Subcutaneous abdominal adipose tissue (tissue), 5 donors: ENCODE measurements at regions not wholly inside any gene's neighbourhood (a gene's known extent, or its start where the extent isn't known, plus 50 kb on each side); places are given as distances from the start of the nearest gene placed in this dataset.
"Not testable (repeated sequence)": the region's sequence is repeated elsewhere in the genome, so short reads cannot be mapped to it uniquely, and the experiment has no call there.

ENCODE experiments used
- H3K27ac ChIP-seq: one replicate; pipeline ENCODE4 v1.7.0; 2013; ENCODE audit warnings: low read depth, mild to moderate bottlenecking, inconsistent platforms, low read length, moderate library complexity
- H3K27me3 ChIP-seq, 5 donors: one replicate each; pipeline ENCODE4 v1.7.0; 2013; ENCODE audit warnings: low read length in 5 of 5, inconsistent platforms in 1 of 5; ENCODE audit not compliant: control insufficient read depth in 5 of 5, insufficient read depth in 4 of 5
- H3K36me3 ChIP-seq, 5 donors: one replicate each; pipeline ENCODE4 v1.7.0; 2013; ENCODE audit warnings: low read length in 5 of 5; ENCODE audit not compliant: control insufficient read depth in 5 of 5, insufficient read depth in 5 of 5
- H3K4me1 ChIP-seq, 5 donors: one replicate each; pipeline ENCODE4 v1.7.0; 2013; ENCODE audit warnings: low read length in 5 of 5, mild to moderate bottlenecking in 3 of 5, moderate library complexity in 1 of 5; ENCODE audit not compliant: control insufficient read depth in 5 of 5, insufficient read depth in 5 of 5
- H3K4me3 ChIP-seq, 5 donors: one replicate each; pipeline ENCODE4 v1.7.0; 2013; ENCODE audit warnings: low read length in 5 of 5, low read depth in 1 of 5
- H3K9ac ChIP-seq, 5 donors: one replicate each; pipeline ENCODE4 v1.7.0; 2013; ENCODE audit warnings: low read length in 5 of 5, mild to moderate bottlenecking in 4 of 5, moderate library complexity in 3 of 5
- H3K9me3 ChIP-seq, 5 donors: one replicate each; pipeline ENCODE4 v1.7.0; 2013; ENCODE audit warnings: low read length in 5 of 5; ENCODE audit not compliant: control insufficient read depth in 5 of 5
- donor health status: healthy.
- donor health status: healthy.
- donor health status: healthy.
- donor health status: healthy.
- donor health status: healthy.

GRCh38 chr9:134574686-134575085, 66.9 kb upstream of the COL5A1 start:
- not testable (repeated sequence) for H3K36me3 ChIP-seq, H3K27ac ChIP-seq, H3K9ac ChIP-seq, H3K4me3 ChIP-seq, H3K27me3 ChIP-seq, H3K9me3 ChIP-seq
- H3K4me1 ChIP-seq, result peaks cover 0 to 19% (median 10%) of the 10 kb centered on the region in 5 donors

GRCh38 chr9:134575103-134575900, 66.3 kb upstream of the COL5A1 start:
- H3K4me1 ChIP-seq, result peaks cover 0 to 13% (median 7%) of the 10 kb centered on the region in 5 donors
- no peak overlapping the region for H3K27ac ChIP-seq
- H3K36me3 ChIP-seq, result no peaks in the 10 kb centered on the region
- no peak overlapping the region for H3K4me3 ChIP-seq
- H3K9ac ChIP-seq, result no peak overlapping the region
- H3K9me3 ChIP-seq, result peaks cover 0 to 8% (median 5%) of the 10 kb centered on the region in 5 donors
- peaks cover 0 to 6% (median 0%) of the 10 kb centered on the region in 5 donors for H3K27me3 ChIP-seq

- no peak overlapping the region for H3K27ac ChIP-seq
- H3K4me3 ChIP-seq, result no peak overlapping the region
- H3K9me3 ChIP-seq, result peaks cover 0 to 11% (median 5%) of the 10 kb centered on the region in 5 donors
Measured at GRCh38 chr9:134575901-134576176, 65.8 kb upstream of the COL5A1 start.

GRCh38 chr9:134585021-134585561, 56.5 kb upstream of the COL5A1 start:
- Histone ChIP-seq H3K4me3 (no peak overlapping the region), H3K9me3 (peaks cover 0 to 4% (median 0%) of the 10 kb centered on the region in 5 donors), H3K27me3 (peaks cover 0 to 11% (median 8%) of the 10 kb centered on the region in 5 donors), H3K9ac (no peak overlapping the region), H3K36me3 (no peaks in the 10 kb centered on the region), H3K27ac (no peak overlapping the region), H3K4me1 (peaks cover 0 to under 1% (median under 1%) of the 10 kb centered on the region in 5 donors)

More at GRCh38 chr9:134575901-134576176, 65.8 kb upstream of the COL5A1 start:
- Histone ChIP-seq H3K9ac (no peak overlapping the region), H3K4me1 (peaks cover 0 to 8% (median 3%) of the 10 kb centered on the region in 5 donors), H3K36me3 (no peaks in the 10 kb centered on the region), H3K27me3 (peaks cover 0 to 6% (median 0%) of the 10 kb centered on the region in 5 donors)

GRCh38 chr9:134585746-134586706, 55.6 kb upstream of the COL5A1 start:
- H3K36me3 ChIP-seq, result no peaks in the 10 kb centered on the region
- H3K4me3 ChIP-seq, result no peak overlapping the region
- H3K9ac ChIP-seq, result no peak overlapping the region
- no peaks in the 10 kb centered on the region for H3K9me3 ChIP-seq
- H3K27ac ChIP-seq, result no peak overlapping the region
- peaks cover 0 to 10% (median 9%) of the 10 kb centered on the region in 5 donors for H3K4me1 ChIP-seq
- peaks cover 0 to 11% (median 8%) of the 10 kb centered on the region in 5 donors for H3K27me3 ChIP-seq

GRCh38 chr9:134589748-134590147, 51.9 kb upstream of the COL5A1 start:
- Histone ChIP-seq H3K4me3 (no peak overlapping the region), H3K27me3 (peaks cover 0 to 15% (median 10%) of the 10 kb centered on the region in 5 donors), H3K9ac (no peak overlapping the region), H3K4me1 (peaks cover 0 to 29% (median 26%) of the 10 kb centered on the region in 5 donors), H3K9me3 (no peaks in the 10 kb centered on the region), H3K36me3 (no peaks in the 10 kb centered on the region), H3K27ac (no peak overlapping the region)

- Histone ChIP-seq H3K4me1 (peaks cover 0 to 29% (median 26%) of the 10 kb centered on the region in 5 donors), H3K36me3 (no peaks in the 10 kb centered on the region), H3K9ac (no peak overlapping the region), H3K4me3 (no peak overlapping the region), H3K27me3 (peaks cover 0 to 12% (median 7%) of the 10 kb centered on the region in 5 donors), H3K9me3 (no peaks in the 10 kb centered on the region), H3K27ac (no peak overlapping the region)
Measured at GRCh38 chr9:134590240-134591081, 51.1 kb upstream of the COL5A1 start.

- H3K4me3 ChIP-seq, result no peak overlapping the region
Measured at GRCh38 chr9:134591082-134591571, 50.5 kb upstream of the COL5A1 start.

GRCh38 chr9:134591573-134591981, 50.0 kb upstream of the COL5A1 start:
- peaks cover 0 to 29% (median 26%) of the 10 kb centered on the region in 5 donors for H3K4me1 ChIP-seq
- no peaks in the 10 kb centered on the region for H3K36me3 ChIP-seq
- H3K27ac ChIP-seq, result peak overlapping the region; percentile 30
- no peaks in the 10 kb centered on the region for H3K9me3 ChIP-seq
- H3K9ac ChIP-seq, result no peak overlapping the region
- H3K4me3 ChIP-seq, result no peak overlapping the region
- peaks cover 0 to 6% (median 0%) of the 10 kb centered on the region in 5 donors for H3K27me3 ChIP-seq

More at GRCh38 chr9:134591082-134591571, 50.5 kb upstream of the COL5A1 start:
- Histone ChIP-seq H3K27me3 (peaks cover 0 to 10% (median 1%) of the 10 kb centered on the region in 5 donors), H3K9ac (no peak overlapping the region), H3K36me3 (no peaks in the 10 kb centered on the region), H3K4me1 (peaks cover 0 to 29% (median 26%) of the 10 kb centered on the region in 5 donors), H3K9me3 (no peaks in the 10 kb centered on the region), H3K27ac (peak overlapping the region; percentile 30)
